HG03460 (cell line): ENCODE measurements at regions not wholly inside any gene's neighbourhood (a gene's known extent, or its start where the extent isn't known, plus 50 kb on each side); places are given as distances from the start of the nearest gene placed in this dataset.
A peak's percentile ranks its signal among the peaks of the same experiment; 100 is the strongest.
"Not testable (repeated sequence)": the region's sequence is repeated elsewhere in the genome, so short reads cannot be mapped to it uniquely, and the experiment has no call there.

Experiments
- ATAC-seq: cut with Tn5 transposase; IDR thresholded peaks from one replicate; pipeline ENCODE4 v1.9.1; 2021; ENCODE audit not compliant: unreplicated experiment

DNA sequence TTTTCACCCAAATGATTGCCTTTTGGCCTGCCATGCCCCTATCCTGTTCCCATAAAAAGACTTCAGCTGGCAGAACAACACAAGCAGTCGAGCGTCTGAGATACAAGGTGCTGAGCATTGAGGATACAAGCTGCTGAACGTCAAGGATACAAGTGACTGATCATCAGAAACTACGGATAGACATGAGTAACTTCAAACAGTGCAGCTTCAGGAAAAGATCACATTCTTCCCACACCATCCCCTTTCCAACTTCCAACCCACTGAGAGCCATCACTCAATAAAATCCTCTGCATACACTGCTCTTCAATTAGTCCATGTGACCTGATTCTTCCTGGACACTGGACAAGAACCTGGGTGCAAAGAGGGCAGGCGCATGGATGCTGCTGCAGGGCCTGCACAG, 1198.9 kb downstream of the ROBO2 start:
- ATAC-seq, result no peak

DNA sequence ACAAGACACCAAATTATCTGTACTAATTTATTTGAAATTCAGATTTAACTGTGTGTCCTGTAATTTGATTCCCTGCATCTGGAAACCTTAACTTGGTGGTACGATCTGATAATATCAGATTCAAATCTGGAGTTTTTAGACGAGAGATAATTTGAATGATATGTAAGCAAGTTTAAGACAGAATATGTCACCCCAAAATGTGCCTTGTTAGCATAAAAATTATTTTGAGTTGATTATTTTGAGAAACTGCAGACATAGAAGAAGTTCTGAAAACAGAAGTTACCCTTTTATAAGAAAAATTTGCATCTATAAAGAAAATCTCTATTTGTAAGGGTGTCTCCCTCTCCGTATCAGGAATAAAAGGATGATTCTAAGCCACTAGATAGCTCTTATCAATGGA, 1202.8 kb downstream of the ROBO2 start:
- ATAC-seq, result no peak

DNA sequence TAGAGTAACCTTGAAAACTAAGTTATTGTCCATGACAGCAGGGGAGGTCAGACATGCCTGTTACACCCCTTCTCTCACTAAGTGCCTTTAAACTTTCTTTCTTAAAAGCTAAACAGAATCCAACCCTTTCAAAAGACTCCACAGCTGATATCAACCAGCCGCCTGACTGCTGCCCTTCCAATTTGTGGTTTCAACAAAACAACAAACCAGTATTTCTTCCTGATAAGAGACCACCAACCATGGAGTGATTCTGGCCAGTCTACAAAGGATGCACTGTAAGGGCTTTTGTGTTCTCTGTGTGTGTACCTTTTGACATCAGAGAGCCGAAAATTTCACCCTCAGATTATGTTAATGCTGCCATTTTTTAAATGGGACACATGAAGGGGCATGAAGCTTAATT, 1204.2 kb downstream of the ROBO2 start:
- no peak for ATAC-seq

- ATAC-seq, result no peak
Observed at GRCh38 chr3:78249294-78249693, 1209.4 kb downstream of the ROBO2 start.

GRCh38 chr3:78253860-78254259, 1214.0 kb downstream of the ROBO2 start:
- no peak for ATAC-seq

GRCh38 chr3:78255403-78255802, 1215.5 kb downstream of the ROBO2 start:
- no peak for ATAC-seq

DNA sequence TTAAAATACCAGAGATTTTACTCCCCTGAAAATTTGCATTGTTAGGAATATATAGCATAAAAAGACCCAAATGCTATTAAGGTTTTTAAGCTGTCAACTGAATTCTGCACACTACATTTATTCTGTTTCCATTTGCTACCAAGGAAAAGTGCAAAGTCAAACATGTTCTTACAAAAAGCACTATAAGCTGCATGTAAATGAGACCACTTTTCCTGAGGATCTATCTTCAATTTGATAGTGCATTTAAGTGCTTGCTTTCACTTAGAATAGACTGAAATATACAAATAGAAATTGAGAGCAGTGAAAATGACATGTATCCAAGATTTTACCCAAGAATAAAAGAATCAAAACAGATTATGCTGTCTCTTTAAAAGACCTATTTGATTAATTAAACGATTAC, 1216.2 kb downstream of the ROBO2 start:
- ATAC-seq, result no peak

- no peak for ATAC-seq
Observed at GRCh38 chr3:78257951-78258530, 1218.1 kb downstream of the ROBO2 start.

DNA sequence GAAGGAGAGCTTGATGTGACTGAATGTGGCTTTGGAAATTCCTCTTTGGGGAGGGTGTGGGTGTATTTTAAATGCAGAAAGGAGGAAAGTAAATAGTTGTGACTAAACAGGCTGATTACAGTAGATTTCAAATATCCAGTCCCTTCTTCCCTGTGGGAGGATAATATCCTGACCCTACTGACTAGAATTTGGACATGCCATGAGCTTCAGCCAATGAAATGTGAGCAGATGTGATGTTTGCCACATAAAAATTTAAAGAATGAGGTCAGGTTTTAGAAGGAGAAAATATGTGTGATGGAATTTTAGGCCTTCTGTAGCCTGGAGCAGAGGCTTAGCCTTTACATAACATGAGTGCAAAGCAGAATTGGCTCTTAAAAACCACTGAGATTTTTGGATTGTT, 1218.9 kb downstream of the ROBO2 start:
- no peak for ATAC-seq

DNA sequence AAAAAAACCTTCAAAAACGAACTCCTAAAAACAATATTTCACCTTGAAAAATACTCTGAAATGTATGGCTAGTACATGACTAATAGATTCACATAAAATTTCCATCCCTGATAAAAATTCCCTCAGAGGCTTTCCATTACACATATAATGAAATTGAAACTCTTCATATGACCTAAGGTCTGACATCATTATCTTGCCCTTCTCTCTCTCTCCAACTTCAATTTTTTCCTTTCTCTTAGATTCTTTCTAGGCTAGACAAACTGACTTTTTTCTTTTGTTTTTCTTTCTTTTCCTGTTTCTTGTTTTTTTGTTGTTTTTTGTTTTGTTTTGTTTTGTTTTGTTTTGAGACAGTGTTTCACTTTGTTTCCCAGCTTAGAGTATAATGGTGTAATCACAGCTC, 1220.5 kb downstream of the ROBO2 start:
- ATAC-seq, result no peak

DNA sequence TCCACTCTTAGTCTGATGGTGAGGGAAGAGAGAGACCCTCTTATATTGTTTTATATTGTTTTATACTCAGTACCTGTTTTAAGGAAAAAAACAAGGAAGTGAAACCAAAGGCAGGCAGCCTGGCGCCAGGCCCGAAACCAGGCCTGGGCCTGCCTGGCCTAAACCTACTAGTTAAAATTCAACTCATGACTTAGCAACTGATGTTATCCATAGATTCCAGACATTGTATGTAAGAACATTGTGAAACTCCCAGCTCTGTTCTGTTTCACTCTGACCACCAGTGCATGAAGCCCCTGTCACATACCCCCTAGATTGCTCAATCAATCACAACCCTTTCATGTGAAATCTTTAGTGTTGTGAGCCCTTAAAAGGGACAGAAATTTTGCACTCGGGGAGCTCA, 1226.7 kb downstream of the ROBO2 start:
- not testable (repeated sequence) for ATAC-seq

GRCh38 chr3:78267235-78267634, 1227.3 kb downstream of the ROBO2 start:
- ATAC-seq, result no peak

GRCh38 chr3:78268087-78268486, 1228.2 kb downstream of the ROBO2 start:
- ATAC-seq, result no peak

DNA sequence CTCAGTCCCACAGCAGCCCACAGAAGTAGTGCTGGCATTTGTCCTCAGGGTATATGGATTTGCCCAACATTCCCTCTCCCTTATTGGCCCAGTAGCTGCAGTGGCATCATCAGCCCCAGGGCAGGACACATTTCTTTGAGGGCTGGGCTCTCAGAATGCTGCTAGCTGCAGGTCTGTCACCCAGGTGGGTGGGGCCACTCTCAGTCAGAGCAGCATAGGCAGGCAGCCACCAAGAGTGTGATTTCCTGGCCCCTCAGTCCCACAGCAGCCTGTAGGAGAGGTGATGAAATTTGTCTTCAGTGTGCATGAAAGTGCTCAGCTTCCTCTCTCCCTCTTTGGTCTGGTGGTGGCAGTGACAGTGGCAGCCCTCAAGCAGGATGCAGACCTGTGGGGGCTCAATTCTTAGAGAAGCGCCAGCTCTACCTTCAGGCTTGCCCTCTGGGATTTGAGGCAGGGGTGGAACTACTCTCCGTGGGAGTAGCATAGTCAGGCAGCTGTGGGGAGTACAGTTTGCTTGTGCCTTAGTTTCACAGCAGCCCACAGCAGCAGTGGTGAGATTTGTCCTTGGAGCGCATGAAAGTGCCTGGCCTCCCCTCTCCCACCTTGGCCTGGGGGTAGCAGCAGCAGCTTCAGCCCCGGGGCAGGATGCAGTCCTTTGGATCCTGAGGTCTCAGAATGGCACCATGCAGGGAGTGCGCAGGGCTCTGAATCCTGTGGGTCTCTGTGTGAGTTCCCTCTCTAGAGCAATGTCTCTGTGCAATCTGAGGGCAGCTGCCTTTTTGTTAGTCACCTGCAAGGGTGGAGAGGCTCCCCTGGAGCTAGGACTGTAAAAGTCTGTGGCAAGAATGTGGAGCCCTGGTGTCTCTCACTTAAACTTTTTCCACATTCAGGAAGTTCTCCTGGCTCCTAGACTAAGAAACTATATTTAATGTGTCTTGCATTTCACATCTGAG, 1229.1 kb downstream of the ROBO2 start:
- no peak for ATAC-seq

- ATAC-seq, result no peak
Observed at GRCh38 chr3:78273326-78273725, 1233.4 kb downstream of the ROBO2 start.

GRCh38 chr3:78274475-78275065, 1234.7 kb downstream of the ROBO2 start:
- no peak for ATAC-seq

DNA sequence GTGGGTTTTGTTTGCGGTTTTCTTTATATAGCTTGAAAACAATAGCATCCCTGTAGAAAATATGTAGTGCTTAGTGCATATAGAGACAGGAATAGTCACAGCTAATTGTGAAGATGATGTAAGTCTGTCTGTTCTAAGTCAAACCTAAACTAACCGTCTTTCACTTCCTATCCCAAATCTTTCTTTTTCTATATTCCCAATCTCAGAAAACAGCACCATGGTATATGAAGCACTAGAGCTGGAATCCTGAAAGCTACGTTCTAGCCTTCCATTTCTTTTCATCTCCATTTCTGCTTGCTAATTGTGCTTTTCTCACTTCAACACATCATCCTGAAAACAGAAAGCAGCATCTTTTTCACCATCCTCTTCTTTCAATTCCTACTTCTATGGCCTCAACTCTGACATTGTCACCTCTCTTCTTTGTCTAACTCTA, 1235.5 kb downstream of the ROBO2 start:
- no peak for ATAC-seq

DNA sequence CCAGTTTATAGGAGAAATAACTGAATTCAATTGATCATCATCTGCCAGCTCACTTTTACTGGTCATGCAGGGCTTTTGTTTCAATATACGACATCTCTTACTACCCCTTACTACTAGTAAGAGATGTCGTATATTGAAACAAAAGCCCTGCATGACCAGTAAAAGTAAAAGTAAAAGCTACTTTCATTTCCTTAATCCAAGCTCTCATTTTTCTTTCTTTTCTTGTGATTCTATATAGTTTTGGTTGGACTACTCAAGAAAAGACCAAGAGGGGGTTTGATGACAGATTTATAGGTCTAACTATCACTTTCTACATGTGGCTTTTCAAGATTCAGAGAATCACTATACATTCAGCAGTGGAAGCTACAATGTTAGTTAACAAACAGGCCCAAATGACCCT, 1237.3 kb downstream of the ROBO2 start:
- peak; percentile 51 for ATAC-seq

GRCh38 chr3:78277801-78278200, 1237.9 kb downstream of the ROBO2 start:
- ATAC-seq, result peak; percentile 47

DNA sequence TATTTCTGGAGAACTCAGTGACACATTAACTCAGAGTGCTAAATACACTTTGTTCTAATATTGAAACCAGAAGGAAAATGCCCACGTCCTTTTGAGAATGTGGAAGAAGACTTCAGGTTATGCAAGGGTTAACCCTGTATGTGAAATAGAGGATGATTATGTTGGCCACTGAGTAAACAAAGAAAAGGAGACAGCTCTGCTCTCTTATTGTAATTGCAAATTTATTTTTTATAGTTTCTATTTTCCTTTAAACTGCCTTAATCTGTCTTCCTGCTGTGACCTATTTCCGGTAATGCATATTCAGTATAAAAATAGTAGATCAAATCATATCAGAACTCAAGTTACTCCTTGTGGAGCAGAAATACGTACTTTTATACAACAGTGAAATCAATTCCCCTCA, 1239.2 kb downstream of the ROBO2 start:
- ATAC-seq, result no peak

- ATAC-seq, result no peak
Observed at GRCh38 chr3:78281381-78281780, 1241.5 kb downstream of the ROBO2 start.

DNA sequence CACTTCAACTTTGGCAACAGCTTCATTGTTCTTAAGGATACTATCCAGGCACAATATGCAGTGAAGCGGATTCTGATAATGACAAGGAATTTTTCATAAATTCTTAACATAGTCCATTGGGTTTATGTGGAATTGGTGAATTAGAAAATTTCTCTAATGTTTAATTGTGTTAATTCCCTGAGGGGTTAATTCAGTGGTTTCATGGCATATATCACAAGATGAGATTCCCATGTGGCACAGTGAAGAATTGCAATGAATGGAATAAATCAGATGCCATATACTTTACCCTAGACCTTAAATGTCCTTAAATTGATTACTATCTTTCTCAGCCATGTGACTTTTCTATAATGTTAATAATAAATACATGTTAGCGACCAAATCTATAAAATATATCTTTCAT, 1244.1 kb downstream of the ROBO2 start:
- no peak for ATAC-seq
